Endodermal cell (in vitro differentiated cells): ENCODE measurements at regions not wholly inside any gene's neighbourhood (a gene's known extent, or its start where the extent isn't known, plus 50 kb on each side); places are given as distances from the start of the nearest gene placed in this dataset.

ENCODE experiments used
- DNase-seq: peaks from one replicate; pipeline ENCODE4 v3.0.0-alpha.2; 2017
- H3K27ac ChIP-seq: 2 replicates; pipeline ENCODE4 v1.5.1; 2013; ENCODE audit warnings: mild to moderate bottlenecking, low read depth, low read length, moderate library complexity
- H3K27me3 ChIP-seq: 2 replicates; pipeline ENCODE4 v1.6.1; 2013; ENCODE audit warnings: mild to moderate bottlenecking, low read length, moderate library complexity; ENCODE audit not compliant: insufficient read depth, control insufficient read depth, poor library complexity, severe bottlenecking
- H3K36me3 ChIP-seq: 2 replicates; pipeline ENCODE4 v1.7.0; 2013; ENCODE audit warnings: mild to moderate bottlenecking, low read length, moderate library complexity; ENCODE audit not compliant: control insufficient read depth, insufficient read depth
- H3K4me1 ChIP-seq: one replicate; pipeline ENCODE4 v1.7.0; 2013; ENCODE audit warnings: low read length; ENCODE audit not compliant: control insufficient read depth, insufficient read depth
- H3K4me3 ChIP-seq: 2 replicates; pipeline ENCODE4 v1.5.1; 2013; ENCODE audit warnings: mild to moderate bottlenecking, low read length, moderate library complexity
- H3K9ac ChIP-seq: 2 replicates; pipeline ENCODE4 v1.6.1; 2013; ENCODE audit warnings: mild to moderate bottlenecking, low read length, moderate library complexity; ENCODE audit not compliant: poor library complexity, severe bottlenecking; ENCODE audit errors: extremely low read depth
- H3K9me3 ChIP-seq: 2 replicates; pipeline ENCODE4 v1.6.1; 2013; ENCODE audit warnings: mild to moderate bottlenecking, low read length, moderate library complexity; ENCODE audit not compliant: control insufficient read depth
- H3K27ac Mint-ChIP-seq: 2 replicates; pipeline ENCODE4 v1.8.0; 2020; ENCODE audit warnings: mixed read lengths
- H3K27me3 Mint-ChIP-seq: 2 replicates; pipeline ENCODE4 v1.8.0; 2021; ENCODE audit warnings: mild to moderate bottlenecking, mixed read lengths; ENCODE audit not compliant: insufficient read depth
- H3K36me3 Mint-ChIP-seq: 2 replicates; pipeline ENCODE4 v1.8.0; 2020; ENCODE audit warnings: low read depth, mixed read lengths
- H3K4me1 Mint-ChIP-seq: 2 replicates; pipeline ENCODE4 v1.8.0; 2020; ENCODE audit warnings: mixed read lengths
- H3K4me3 Mint-ChIP-seq: 2 replicates; pipeline ENCODE4 v1.8.0; 2020; ENCODE audit warnings: mild to moderate bottlenecking, moderate library complexity, mixed read lengths
- H3K9me3 Mint-ChIP-seq: 2 replicates; pipeline ENCODE4 v1.8.0; 2020; ENCODE audit warnings: mild to moderate bottlenecking, mixed read lengths
- CTCF ChIP-seq: fragments of 200-600 bp; sonication (generic); conservative IDR thresholded peaks from 2 replicates; pipeline ENCODE4 v1.5.0; 2021; ENCODE audit warnings: antibody characterized with exemption, mild to moderate bottlenecking
- WGBS, 2 experiments: methylation state at CpG; one replicate each; pipeline versions ENCODE4 v1.1.5 to v1.1.7; 2013; ENCODE audit warnings: missing lambda C conversion rate in 2 of 2, mixed read lengths in 1 of 2; ENCODE audit not compliant: insufficient coverage in 1 of 2, insufficient read length in 1 of 2; 5-methylcytosine and 5-hydroxymethylcytosine counted together

- Mint-ChIP-seq H3K4me1 (no peaks in the 10 kb centered on the region), H3K27ac (no peak overlapping the region), H3K4me3 (no peak overlapping the region), H3K36me3 (no peaks in the 10 kb centered on the region), H3K27me3 (peaks cover 20% of the 10 kb centered on the region), H3K9me3 (no peaks in the 10 kb centered on the region)
- H3K36me3 ChIP-seq = no peaks in the 10 kb centered on the region
- 95 to 97% methylated on average over 6 to 7 of the region's 7 CpGs for WGBS, 2 experiments
- TF ChIP-seq CTCF = no peak
- H3K4me1 ChIP-seq = no peaks in the 10 kb centered on the region
- peaks cover 12% of the 10 kb centered on the region for H3K27me3 ChIP-seq
- DNase-seq = no peak
- no peak overlapping the region for H3K27ac ChIP-seq
- H3K4me3 ChIP-seq = no peak overlapping the region
- H3K9me3 ChIP-seq = no peaks in the 10 kb centered on the region
- no peak overlapping the region for H3K9ac ChIP-seq
These were observed 330.2 kb downstream of the RRAGC start for GRCh38 chr1:38529391-38529790.

- Histone ChIP-seq H3K9me3 (no peaks in the 10 kb centered on the region), H3K27me3 (peaks cover 12% of the 10 kb centered on the region), H3K36me3 (no peaks in the 10 kb centered on the region), H3K4me1 (no peaks in the 10 kb centered on the region), H3K9ac (no peak overlapping the region), H3K4me3 (no peak overlapping the region), H3K27ac (no peak overlapping the region)
- TF ChIP-seq CTCF = no peak
- WGBS, 2 experiments = 86 to 92% methylated on average over 2 to 3 of the region's 3 CpGs
- H3K4me1 Mint-ChIP-seq = no peaks in the 10 kb centered on the region
- H3K4me3 Mint-ChIP-seq = no peak overlapping the region
- H3K9me3 Mint-ChIP-seq = no peaks in the 10 kb centered on the region
- no peaks in the 10 kb centered on the region for H3K36me3 Mint-ChIP-seq
- peaks cover 20% of the 10 kb centered on the region for H3K27me3 Mint-ChIP-seq
- no peak for DNase-seq
- H3K27ac Mint-ChIP-seq = no peak overlapping the region
These were observed 330.9 kb downstream of the RRAGC start for GRCh38 chr1:38528623-38529022.

- TF ChIP-seq CTCF = no peak
- Mint-ChIP-seq H3K36me3 (no peaks in the 10 kb centered on the region), H3K27me3 (peaks cover 23% of the 10 kb centered on the region), H3K9me3 (no peaks in the 10 kb centered on the region), H3K4me1 (no peaks in the 10 kb centered on the region), H3K4me3 (no peak overlapping the region), H3K27ac (no peak overlapping the region)
- Histone ChIP-seq H3K9me3 (no peaks in the 10 kb centered on the region), H3K9ac (no peak overlapping the region), H3K4me1 (no peaks in the 10 kb centered on the region), H3K36me3 (no peaks in the 10 kb centered on the region), H3K4me3 (no peak overlapping the region), H3K27ac (no peak overlapping the region), H3K27me3 (peaks cover 18% of the 10 kb centered on the region)
- no peak for DNase-seq
- 90 to 91% methylated on average over 3 to 6 of the region's 6 CpGs for WGBS, 2 experiments
These were observed 332.1 kb downstream of the RRAGC start for GRCh38 chr1:38527373-38527966.
